Liver (tissue), 8 donors: ENCODE measurements at regions not wholly inside any gene's neighbourhood (a gene's known extent, or its start where the extent isn't known, plus 50 kb on each side); places are given as distances from the start of the nearest gene placed in this dataset.
A peak's percentile ranks its signal among the peaks of the same experiment; 100 is the strongest.

Source experiments
- DNase-seq: peaks from one replicate; pipeline ENCODE4 v3.0.0-alpha.2; 2017; ENCODE audit warnings: low spot score
- H3K27ac ChIP-seq, 2 donors: one replicate each; pipeline ENCODE4 v1.7.0; 2013; ENCODE audit warnings: inconsistent platforms in 2 of 2, low read length in 2 of 2, control low read depth in 1 of 2, low read depth in 1 of 2, mild to moderate bottlenecking in 1 of 2
- H3K27me3 ChIP-seq, 4 donors: one replicate each; pipeline versions ENCODE4 v1.6.1 to v1.7.0; 2013; ENCODE audit warnings: low read length in 3 of 4, inconsistent platforms in 1 of 4, mild to moderate bottlenecking in 1 of 4, moderate library complexity in 1 of 4; ENCODE audit not compliant: control insufficient read depth in 4 of 4, insufficient read depth in 4 of 4
- H3K36me3 ChIP-seq, 4 donors: one replicate each; pipeline versions ENCODE4 v1.6.1 to v1.7.0; 2013; ENCODE audit warnings: low read length in 3 of 4, mild to moderate bottlenecking in 3 of 4, low read depth in 1 of 4, moderate library complexity in 1 of 4; ENCODE audit not compliant: control insufficient read depth in 4 of 4, insufficient read depth in 3 of 4
- H3K4me1 ChIP-seq, 4 donors: one replicate each; pipeline versions ENCODE4 v1.6.1 to v1.7.0; 2013; ENCODE audit warnings: low read length in 3 of 4, mild to moderate bottlenecking in 3 of 4, moderate library complexity in 1 of 4; ENCODE audit not compliant: control insufficient read depth in 4 of 4, insufficient read depth in 4 of 4
- H3K4me3 ChIP-seq, 3 donors: one replicate each; pipeline versions ENCODE4 v1.6.1 to v1.7.0; 2013; ENCODE audit warnings: low read length in 3 of 3, control low read depth in 1 of 3, low read depth in 1 of 3, mild to moderate bottlenecking in 1 of 3
- H3K9ac ChIP-seq, 2 donors: one replicate each; pipeline ENCODE4 v1.7.0; 2013; ENCODE audit warnings: low read length in 2 of 2, mild to moderate bottlenecking in 2 of 2, moderate library complexity in 2 of 2, control low read depth in 1 of 2, low read depth in 1 of 2
- H3K9me3 ChIP-seq, 4 donors: one replicate each; pipeline versions ENCODE4 v1.6.1 to v1.7.0; 2013; ENCODE audit warnings: low read length in 3 of 4; ENCODE audit not compliant: control insufficient read depth in 4 of 4
- ATF3 ChIP-seq: IDR thresholded peaks from 2 replicates; pipeline ENCODE4 v1.6.1; 2016; ENCODE audit warnings: antibody characterized with exemption
- CTCF ChIP-seq: fragments of 150-350 bp; IDR thresholded peaks from 2 replicates; pipeline ENCODE4 v1.5.1; 2017; ENCODE audit warnings: improper control_type of control experiment, low read depth, low read length; ENCODE audit not compliant: missing input control
- EGR1 ChIP-seq, 2 donors: IDR thresholded peaks; 2 replicates each; pipeline ENCODE4 v1.6.1; 2016 to 2018; ENCODE audit warnings: antibody characterized with exemption in 2 of 2, low read depth in 2 of 2
- FOXA1 ChIP-seq: IDR thresholded peaks from 2 replicates; pipeline ENCODE4 v1.6.1; 2016; ENCODE audit warnings: antibody characterized with exemption
- FOXA2 ChIP-seq: IDR thresholded peaks from 2 replicates; pipeline ENCODE4 v1.6.1; 2016; ENCODE audit warnings: antibody characterized with exemption
- GABPA ChIP-seq, 2 donors: IDR thresholded peaks in 1 of 2; conservative IDR thresholded peaks in 1 of 2; 2 replicates each; pipeline ENCODE4 v1.6.1; 2016; ENCODE audit warnings: antibody characterized with exemption in 2 of 2, mild to moderate bottlenecking in 1 of 2, moderate library complexity in 1 of 2
- HNF4A ChIP-seq, 2 donors: conservative IDR thresholded peaks; 2 replicates each; pipeline ENCODE4 v1.6.1; 2016; ENCODE audit warnings: antibody characterized with exemption in 2 of 2, mild to moderate bottlenecking in 2 of 2
- HNF4G ChIP-seq: IDR thresholded peaks from 2 replicates; pipeline ENCODE4 v1.6.1; 2016; ENCODE audit warnings: antibody characterized with exemption
- JUND ChIP-seq, 2 donors: IDR thresholded peaks; 2 replicates each; pipeline ENCODE4 v1.6.1; 2016; ENCODE audit warnings: antibody characterized with exemption in 2 of 2
- MAX ChIP-seq: IDR thresholded peaks from 2 replicates; pipeline ENCODE4 v1.6.1; 2016; ENCODE audit warnings: antibody characterized with exemption
- NR2F2 ChIP-seq: IDR thresholded peaks from 2 replicates; pipeline ENCODE4 v1.6.1; 2016; ENCODE audit warnings: antibody characterized with exemption
- RAD21 ChIP-seq, 2 donors: IDR thresholded peaks; 2 replicates each; pipeline ENCODE4 v1.6.1; 2016; ENCODE audit warnings: antibody characterized with exemption in 2 of 2, mild to moderate bottlenecking in 2 of 2
- REST ChIP-seq: IDR thresholded peaks from 2 replicates; pipeline ENCODE4 v1.6.1; 2016; ENCODE audit warnings: antibody characterized with exemption, mild to moderate bottlenecking
- RXRA ChIP-seq, 2 donors: IDR thresholded peaks; 2 replicates each; pipeline ENCODE4 v1.6.1; 2017 to 2018; ENCODE audit warnings: antibody characterized with exemption in 2 of 2, mild to moderate bottlenecking in 1 of 2
- SP1 ChIP-seq: IDR thresholded peaks from 2 replicates; pipeline ENCODE4 v1.6.1; 2018; ENCODE audit warnings: antibody characterized with exemption, mild to moderate bottlenecking
- TAF1 ChIP-seq: conservative IDR thresholded peaks from 2 replicates; pipeline ENCODE4 v1.6.1; 2016; ENCODE audit warnings: antibody characterized with exemption, mild to moderate bottlenecking
- YY1 ChIP-seq: IDR thresholded peaks from 2 replicates; pipeline ENCODE4 v1.6.1; 2016; ENCODE audit warnings: antibody characterized with exemption, mild to moderate bottlenecking
- ZBTB33 ChIP-seq: IDR thresholded peaks from 2 replicates; pipeline ENCODE4 v1.6.1; 2016; ENCODE audit warnings: antibody characterized with exemption
- WGBS: extraction: QIAGEN DNeasy Blood & Tissue Kit; methylation state at CpG from one replicate; pipeline ENCODE4 v1.1.7; 2013; 5-methylcytosine and 5-hydroxymethylcytosine counted together
- donor health status: healthy.
- donor health status: healthy.
- donor health status: healthy.
- donor health status: healthy.
- donor health status: healthy.

GRCh38 chr14:66351310-66351709, 134.9 kb upstream of the CCDC196 start (continued):
- TF ChIP-seq ZBTB33 = no peak
- no peak for TF ChIP-seq HNF4A (conservative IDR thresholded peaks at IDR 0.05)
- TF ChIP-seq SP1 = no peak
- no peak for TF ChIP-seq TAF1
- TF ChIP-seq JUND (IDR thresholded peaks at IDR 0.05) = no peak
- TF ChIP-seq FOXA2 = no peak

- Histone ChIP-seq H3K9me3 (no peaks in the 10 kb centered on the region), H3K27ac (no peak overlapping the region), H3K27me3 (no peaks in the 10 kb centered on the region), H3K36me3 (no peaks in the 10 kb centered on the region), H3K4me1 (peaks cover 0 to 12% (median 6%) of the 10 kb centered on the region in 4 donors), H3K9ac (no peak overlapping the region), H3K4me3 (no peak overlapping the region)
- no peak for DNase-seq
- TF ChIP-seq EGR1 (IDR thresholded peaks at IDR 0.05; ENCODE audit: low read depth in 2 of 2) = no peak
- no peak for TF ChIP-seq ATF3
- TF ChIP-seq FOXA1 = no peak
- peak; percentile 93 for TF ChIP-seq RAD21 (IDR thresholded peaks at IDR 0.05)
- peak; percentile 66 for TF ChIP-seq CTCF
- 2% methylated on average over 3 of the region's 3 CpGs for WGBS
These were observed 126.7 kb upstream of the CCDC196 start for GRCh38 chr14:66359500-66359899.

- TF ChIP-seq RAD21 (IDR thresholded peaks at IDR 0.05) (no peak), ATF3 (no peak), TAF1 (no peak), YY1 (no peak), ZBTB33 (no peak), FOXA1 (no peak), GABPA (IDR thresholded peaks at IDR 0.05 in 1 of 2, conservative IDR thresholded peaks at IDR 0.05 in 1 of 2) (no peak), RXRA (IDR thresholded peaks at IDR 0.05) (no peak), HNF4G (no peak), EGR1 (IDR thresholded peaks at IDR 0.05; ENCODE audit: low read depth in 2 of 2) (no peak), HNF4A (conservative IDR thresholded peaks at IDR 0.05) (no peak), MAX (no peak), JUND (IDR thresholded peaks at IDR 0.05) (no peak), REST (no peak), NR2F2 (no peak), FOXA2 (no peak)
- 68% methylated on average over 8 of the region's 8 CpGs for WGBS
- DNase-seq = no peak
- Histone ChIP-seq H3K9ac (no peak overlapping the region), H3K27ac (no peak overlapping the region), H3K36me3 (no peaks in the 10 kb centered on the region), H3K4me1 (peaks cover 0 to 12% (median 6%) of the 10 kb centered on the region in 4 donors), H3K27me3 (no peaks in the 10 kb centered on the region), H3K9me3 (no peaks in the 10 kb centered on the region), H3K4me3 (no peak overlapping the region)
These were observed 125.7 kb upstream of the CCDC196 start for GRCh38 chr14:66360366-66360926.
